GM12892 (cell line): ENCODE measurements at regions not wholly inside any gene's neighbourhood (a gene's known extent, or its start where the extent isn't known, plus 50 kb on each side); places are given as distances from the start of the nearest gene placed in this dataset.

Source experiments
- POLR2A ChIP-seq: IDR thresholded peaks from 2 replicates; pipeline ENCODE4 v1.6.1; 2011; ENCODE audit warnings: low read depth, low read length, control low read depth
- TAF1 ChIP-seq: IDR thresholded peaks from 2 replicates; pipeline ENCODE4 v1.6.1; 2011; ENCODE audit warnings: low read depth, mild to moderate bottlenecking, control low read depth, low read length, borderline replicate concordance

DNA sequence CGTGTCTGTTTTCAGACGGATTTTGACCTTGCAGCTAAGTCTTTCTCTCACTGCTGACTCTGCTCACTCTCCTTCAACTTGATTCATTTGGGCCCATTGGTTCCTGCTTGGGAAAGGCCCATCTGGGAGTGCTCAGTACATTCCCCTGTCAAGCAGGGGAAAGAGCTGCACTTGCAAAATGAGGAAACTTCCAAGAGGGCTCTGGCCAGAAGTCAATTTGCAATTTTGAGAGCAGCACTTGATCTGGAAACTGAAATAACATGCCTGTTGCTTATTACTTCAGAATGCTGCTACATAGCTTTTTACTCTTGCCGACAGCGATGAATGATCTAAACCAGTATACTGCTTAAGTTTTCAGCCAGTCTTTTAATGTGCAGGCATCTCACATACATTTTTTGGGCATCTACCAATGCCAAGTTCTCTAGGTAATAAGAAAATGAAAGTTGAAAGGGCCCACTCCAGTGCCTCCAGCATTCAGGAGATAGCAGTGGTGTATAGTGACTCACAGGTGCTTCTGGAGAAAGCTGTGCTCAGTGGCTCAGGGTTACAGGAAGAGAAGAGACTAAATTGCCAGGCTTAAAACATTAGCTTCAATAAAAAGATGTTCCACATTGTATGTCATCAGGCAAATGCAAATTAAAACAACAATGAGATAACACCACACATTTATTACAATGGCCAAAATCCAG, 70.1 kb upstream of the RORA start:
- TF ChIP-seq TAF1: no peak
- TF ChIP-seq POLR2A: no peak
